Spleen (tissue), 11 donors: ENCODE measurements at regions not wholly inside any gene's neighbourhood (a gene's known extent, or its start where the extent isn't known, plus 50 kb on each side); places are given as distances from the start of the nearest gene placed in this dataset.

Source experiments
- DNase-seq: peaks from one replicate; pipeline ENCODE4 v3.0.0-alpha.2; 2020
- H3K27ac ChIP-seq, 8 donors: fragments of 200-600 bp; sonication (generic) in 7 of 8; 1 replicate in 4 of 8; 2 replicates in 4 of 8; pipeline versions ENCODE4 v1.5.0 to v1.8.0; 2016 to 2021; ENCODE audit warnings: inconsistent platforms in 4 of 8, mild to moderate bottlenecking in 4 of 8, moderate library complexity in 1 of 8
- H3K27me3 ChIP-seq, 7 donors: fragments of 200-600 bp; sonication (generic) in 6 of 7; replicated peaks in 1 of 7; 1 replicate in 4 of 7; 2 replicates in 3 of 7; pipeline versions ENCODE4 v1.5.0 to v1.8.0; 2016 to 2021; ENCODE audit warnings: inconsistent platforms in 3 of 7, mild to moderate bottlenecking in 1 of 7
- H3K36me3 ChIP-seq, 6 donors: fragments of 200-600 bp; sonication (generic) in 5 of 6; 1 replicate in 4 of 6; 2 replicates in 2 of 6; pipeline versions ENCODE4 v1.5.0 to v1.8.0; 2016 to 2021; ENCODE audit warnings: inconsistent platforms in 2 of 6
- H3K4me1 ChIP-seq, 6 donors: fragments of 200-600 bp; sonication (generic) in 5 of 6; 1 replicate in 3 of 6; 2 replicates in 3 of 6; pipeline versions ENCODE4 v1.5.0 to v1.8.0; 2016 to 2021; ENCODE audit warnings: inconsistent platforms in 3 of 6
- H3K4me3 ChIP-seq, 8 donors: fragments of 200-600 bp; sonication (generic) in 7 of 8; 1 replicate in 4 of 8; 2 replicates in 4 of 8; pipeline versions ENCODE4 v1.5.0 to v1.8.0; 2016 to 2021; ENCODE audit warnings: inconsistent platforms in 4 of 8, mild to moderate bottlenecking in 4 of 8, moderate library complexity in 2 of 8
- H3K9me3 ChIP-seq, 8 donors: fragments of 200-600 bp; sonication (generic) in 7 of 8; 1 replicate in 4 of 8; 2 replicates in 4 of 8; pipeline versions ENCODE4 v1.5.0 to v1.8.0; 2016 to 2021; ENCODE audit warnings: inconsistent platforms in 4 of 8
- CTCF ChIP-seq, 11 experiments: fragments of 200-600 bp in 7 of 11; fragments of 450-650 bp in 4 of 11; sonication (generic) in 4 of 11; IDR thresholded peaks in 8 of 11; conservative IDR thresholded peaks in 3 of 11; 1 replicate in 7 of 11; 2 replicates in 4 of 11; pipeline versions ENCODE4 v1.4.0 to v1.8.0; 2016 to 2021; ENCODE audit warnings: antibody characterized with exemption in 11 of 11, inconsistent platforms in 4 of 11, mild to moderate bottlenecking in 1 of 11
- POLR2A ChIP-seq, 3 donors: fragments of 450-650 bp; IDR thresholded peaks; one replicate each; pipeline ENCODE4 v1.5.1; 2017; ENCODE audit warnings: antibody characterized with exemption in 3 of 3, mild to moderate bottlenecking in 1 of 3
- POLR2AphosphoS5 ChIP-seq, 3 donors: sonication (generic); formaldehyde crosslinking; IDR thresholded peaks; one replicate each; pipeline ENCODE4 v1.5.1; 2017; ENCODE audit warnings: antibody characterized with exemption in 3 of 3
- WGBS, 5 donors: extraction: QIAGEN DNeasy Blood & Tissue Kit in 3 of 5; methylation state at CpG; one replicate each; pipeline versions ENCODE4 v1.1.5 to v1.1.7; 2013 to 2018; 5-methylcytosine and 5-hydroxymethylcytosine counted together
- intact Hi-C: fragments of 100-400 bp; cut with DNase I; formaldehyde crosslinking; loops from one replicate; pipeline ENCODE4 v1.15.0; 2023; ENCODE audit warnings: low total_unique reads
- donor health status: healthy with polysubstance abuse.
- donor health status: DM: no; HTN: no; CAD: no; lungs with moderate emphysema.
- donor health status: DM: no; HTN: no; CAD: no.
- donor health status: Bipolar disorder and iron deficiency.
- donor health status: healthy.
- donor health status: DM: no; HTN: no; CAD: no.
- donor health status: DM: yes; HTN: yes; CAD: no.

DNA sequence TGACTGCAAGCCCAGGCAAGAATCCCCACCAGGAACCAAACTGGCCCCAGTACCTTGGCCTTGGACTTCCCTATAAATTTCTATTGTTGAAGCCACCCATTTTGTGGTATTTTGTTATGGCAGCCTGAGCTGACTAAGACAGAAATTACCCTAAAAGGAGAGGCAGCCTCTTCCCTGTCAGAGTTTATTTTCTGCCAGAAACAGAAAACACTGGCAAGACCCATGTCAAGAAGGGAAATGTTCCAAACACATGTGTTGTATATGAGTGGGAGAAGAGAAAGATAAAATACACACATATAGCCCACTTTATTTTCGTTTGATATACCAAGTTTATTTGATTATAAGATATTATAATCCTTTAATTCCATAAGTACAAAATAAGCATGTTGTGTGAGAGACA is 225.1 kb upstream of the FSHR start:
- H3K27me3 ChIP-seq: no peaks in the 10 kb centered on the region
- no peak overlapping the region for H3K4me3 ChIP-seq
- no peak for TF ChIP-seq CTCF (IDR thresholded peaks at IDR 0.05 in 8 of 11, conservative IDR thresholded peaks at IDR 0.05 in 3 of 11)
- no peak for TF ChIP-seq POLR2A (IDR thresholded peaks at IDR 0.05)
- no peak for TF ChIP-seq POLR2AphosphoS5 (IDR thresholded peaks at IDR 0.05)
- peaks cover 0 to 10% (median 4%) of the 10 kb centered on the region in 8 donors for H3K9me3 ChIP-seq
- H3K36me3 ChIP-seq: no peaks in the 10 kb centered on the region
- no peak overlapping the region for H3K27ac ChIP-seq
- 31 to 58% (median 41%) methylated on average over 1 of the region's 1 CpG for WGBS, 5 donors
- no peaks in the 10 kb centered on the region for H3K4me1 ChIP-seq
- intact Hi-C loops: no loop called here
- no peak for DNase-seq

DNA sequence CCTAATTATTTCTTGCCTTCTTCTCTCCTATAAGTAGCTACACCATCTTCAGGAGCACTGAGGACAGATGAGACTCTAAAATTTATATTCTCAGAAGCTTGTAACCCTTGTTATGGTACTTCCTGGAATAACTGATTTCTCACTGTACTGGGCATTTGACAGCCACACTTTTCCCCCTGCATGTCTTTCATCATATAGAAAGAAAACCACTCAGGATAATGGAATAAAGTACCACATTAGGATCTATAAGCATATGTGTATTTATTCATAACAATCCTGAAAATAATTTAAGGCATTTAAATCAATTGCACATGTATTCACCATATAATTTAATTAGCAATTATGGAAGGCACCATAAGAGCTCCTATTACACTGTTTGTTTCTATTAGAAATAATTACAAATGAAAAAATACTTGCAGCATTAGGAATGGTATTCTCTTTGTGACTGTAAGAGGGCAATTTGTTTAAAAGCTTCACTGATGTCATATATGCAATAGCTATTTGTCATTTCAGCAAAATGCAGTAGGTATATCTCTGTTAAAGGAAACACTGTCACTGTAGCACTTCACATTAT is 216.9 kb upstream of the FSHR start:
- intact Hi-C loops: no loop called here
- TF ChIP-seq POLR2AphosphoS5 (IDR thresholded peaks at IDR 0.05) (no peak), CTCF (IDR thresholded peaks at IDR 0.05 in 8 of 11, conservative IDR thresholded peaks at IDR 0.05 in 3 of 11) (no peak), POLR2A (IDR thresholded peaks at IDR 0.05) (no peak)

GRCh38 chr2:49369650-49370049 is 215.3 kb upstream of the FSHR start:
- no peak for TF ChIP-seq POLR2A (IDR thresholded peaks at IDR 0.05)
- no peak for TF ChIP-seq CTCF (IDR thresholded peaks at IDR 0.05 in 8 of 11, conservative IDR thresholded peaks at IDR 0.05 in 3 of 11)
- no peak for TF ChIP-seq POLR2AphosphoS5 (IDR thresholded peaks at IDR 0.05)
- Histone ChIP-seq H3K4me3 (no peak overlapping the region), H3K36me3 (no peaks in the 10 kb centered on the region), H3K27ac (no peak overlapping the region), H3K27me3 (no peaks in the 10 kb centered on the region), H3K4me1 (no peaks in the 10 kb centered on the region), H3K9me3 (peaks cover 0 to 14% (median 0%) of the 10 kb centered on the region in 8 donors)
- DNase-seq: no peak
- intact Hi-C loops: no loop called here
- 75 to 80% (median 76%) methylated on average over 6 of the region's 6 CpGs for WGBS, 5 donors

More for the DNA sequence above, 216.9 kb upstream of the FSHR start:
- Histone ChIP-seq H3K4me1 (no peaks in the 10 kb centered on the region), H3K9me3 (peaks cover 0 to 18% (median 2%) of the 10 kb centered on the region in 8 donors), H3K4me3 (no peak overlapping the region), H3K36me3 (no peaks in the 10 kb centered on the region), H3K27ac (no peak overlapping the region), H3K27me3 (no peaks in the 10 kb centered on the region)
- no peak for DNase-seq

DNA sequence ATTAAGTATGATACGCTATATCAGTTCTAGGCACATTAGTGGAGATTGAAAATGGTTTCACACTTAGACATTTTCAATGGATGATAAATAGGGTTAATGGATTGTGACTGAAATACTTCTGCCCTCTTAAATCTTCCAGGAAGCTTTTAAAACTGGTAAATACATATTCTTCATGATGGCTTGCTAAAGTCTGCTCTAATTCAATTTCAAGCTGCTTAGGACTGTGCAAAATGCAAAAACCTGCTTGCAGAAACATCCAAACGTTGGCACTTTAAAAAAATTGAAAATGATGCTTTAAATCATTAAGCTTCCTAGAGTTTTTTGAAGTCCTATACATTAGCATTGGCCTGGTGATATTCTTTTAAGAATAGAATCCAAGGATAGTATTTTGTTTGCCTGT is 214.8 kb upstream of the FSHR start:
- WGBS, 5 donors: 57 to 65% (median 61%) methylated on average over 2 of the region's 2 CpGs
- Histone ChIP-seq H3K36me3 (no peaks in the 10 kb centered on the region), H3K9me3 (peaks cover 0 to 9% (median 0%) of the 10 kb centered on the region in 8 donors), H3K27ac (no peak overlapping the region), H3K4me3 (no peak overlapping the region), H3K4me1 (no peaks in the 10 kb centered on the region), H3K27me3 (no peaks in the 10 kb centered on the region)
- intact Hi-C loops: no loop called here
- no peak for DNase-seq
- TF ChIP-seq CTCF (IDR thresholded peaks at IDR 0.05 in 8 of 11, conservative IDR thresholded peaks at IDR 0.05 in 3 of 11) (no peak), POLR2A (IDR thresholded peaks at IDR 0.05) (no peak), POLR2AphosphoS5 (IDR thresholded peaks at IDR 0.05) (no peak)
